OCI-LY3 (cell line): ENCODE measurements at regions not wholly inside any gene's neighbourhood (a gene's known extent, or its start where the extent isn't known, plus 50 kb on each side); places are given as distances from the start of the nearest gene placed in this dataset.
"Not testable (repeated sequence)": the region's sequence is repeated elsewhere in the genome, so short reads cannot be mapped to it uniquely, and the experiment has no call there.

Experiments used
- EZH2phosphoT487 ChIP-seq: fragments of 200-600 bp; shearing (Covaris generic); IDR thresholded peaks from 2 replicates; pipeline ENCODE4 v1.6.1; 2018; ENCODE audit warnings: antibody characterized with exemption, mixed run types, low read depth
- TF ChIP-seq, protein P1 (sequence below): fragments of 200-600, 300-600 bp; sonication (generic); IDR thresholded peaks from 2 replicates; pipeline ENCODE4 v1.5.1; 2014; ENCODE audit warnings: antibody characterized with exemption, low read length, low read depth

DNA sequence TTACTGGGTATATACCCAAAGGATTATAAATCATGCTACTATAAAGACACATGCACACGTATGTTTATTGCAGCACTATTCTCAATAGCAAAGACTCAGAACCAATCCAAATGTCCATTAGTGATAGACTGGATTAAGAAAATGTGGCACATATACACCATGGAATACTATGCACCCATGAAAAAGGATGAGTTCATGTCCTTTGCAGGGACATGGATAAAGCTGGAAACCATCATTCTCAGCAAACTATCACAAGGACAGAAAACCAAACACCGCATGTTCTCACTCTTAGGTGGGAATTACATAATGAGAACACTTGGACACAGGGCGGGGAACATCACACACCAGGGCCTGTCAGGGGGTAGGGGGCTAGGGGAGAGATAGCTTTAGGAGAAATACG is 186.1 kb upstream of the FTMT start:
- TF ChIP-seq, protein P1, sequence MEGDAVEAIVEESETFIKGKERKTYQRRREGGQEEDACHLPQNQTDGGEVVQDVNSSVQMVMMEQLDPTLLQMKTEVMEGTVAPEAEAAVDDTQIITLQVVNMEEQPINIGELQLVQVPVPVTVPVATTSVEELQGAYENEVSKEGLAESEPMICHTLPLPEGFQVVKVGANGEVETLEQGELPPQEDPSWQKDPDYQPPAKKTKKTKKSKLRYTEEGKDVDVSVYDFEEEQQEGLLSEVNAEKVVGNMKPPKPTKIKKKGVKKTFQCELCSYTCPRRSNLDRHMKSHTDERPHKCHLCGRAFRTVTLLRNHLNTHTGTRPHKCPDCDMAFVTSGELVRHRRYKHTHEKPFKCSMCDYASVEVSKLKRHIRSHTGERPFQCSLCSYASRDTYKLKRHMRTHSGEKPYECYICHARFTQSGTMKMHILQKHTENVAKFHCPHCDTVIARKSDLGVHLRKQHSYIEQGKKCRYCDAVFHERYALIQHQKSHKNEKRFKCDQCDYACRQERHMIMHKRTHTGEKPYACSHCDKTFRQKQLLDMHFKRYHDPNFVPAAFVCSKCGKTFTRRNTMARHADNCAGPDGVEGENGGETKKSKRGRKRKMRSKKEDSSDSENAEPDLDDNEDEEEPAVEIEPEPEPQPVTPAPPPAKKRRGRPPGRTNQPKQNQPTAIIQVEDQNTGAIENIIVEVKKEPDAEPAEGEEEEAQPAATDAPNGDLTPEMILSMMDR, result not testable (repeated sequence)
- TF ChIP-seq EZH2phosphoT487, result not testable (repeated sequence)
